HG03442 (cell line): ENCODE measurements at regions not wholly inside any gene's neighbourhood (a gene's known extent, or its start where the extent isn't known, plus 50 kb on each side); places are given as distances from the start of the nearest gene placed in this dataset.
"Not testable (repeated sequence)": the region's sequence is repeated elsewhere in the genome, so short reads cannot be mapped to it uniquely, and the experiment has no call there.

ENCODE experiments used
- ATAC-seq: cut with Tn5 transposase; IDR thresholded peaks from one replicate; pipeline ENCODE4 v1.9.1; 2021; ENCODE audit warnings: mild to moderate bottlenecking, moderate library complexity; ENCODE audit not compliant: unreplicated experiment

- ATAC-seq = no peak
Observed at GRCh38 chr4:33882246-33882990, 2361.9 kb downstream of the ARAP2 start.

GRCh38 chr4:33883111-33883510 lies 2361.2 kb downstream of the ARAP2 start:
- ATAC-seq = no peak

- no peak for ATAC-seq
Observed at GRCh38 chr4:33886356-33886755, 2358.0 kb downstream of the ARAP2 start.

- no peak for ATAC-seq
Observed at GRCh38 chr4:33890841-33891240, 2353.5 kb downstream of the ARAP2 start.

GRCh38 chr4:33911959-33912358 lies 2332.4 kb downstream of the ARAP2 start:
- no peak for ATAC-seq

- ATAC-seq = no peak
Observed at GRCh38 chr4:33914386-33914785, 2329.9 kb downstream of the ARAP2 start.

GRCh38 chr4:33923469-33923868 lies 2320.8 kb downstream of the ARAP2 start:
- ATAC-seq = no peak

- ATAC-seq = no peak
Observed at GRCh38 chr4:33924239-33924638, 2320.1 kb downstream of the ARAP2 start.

- ATAC-seq = no peak
Observed at GRCh38 chr4:33924811-33925210, 2319.5 kb downstream of the ARAP2 start.

- ATAC-seq = no peak
Observed at GRCh38 chr4:33930497-33930896, 2313.8 kb downstream of the ARAP2 start.

GRCh38 chr4:33931026-33931425 lies 2313.3 kb downstream of the ARAP2 start:
- no peak for ATAC-seq

- ATAC-seq = no peak
Observed at GRCh38 chr4:33940281-33940680, 2304.0 kb downstream of the ARAP2 start.

GRCh38 chr4:33941854-33942253 lies 2302.5 kb downstream of the ARAP2 start:
- no peak for ATAC-seq

GRCh38 chr4:33948921-33949320 lies 2295.4 kb downstream of the ARAP2 start:
- ATAC-seq = no peak

- ATAC-seq = not testable (repeated sequence)
Observed at GRCh38 chr4:33953848-33954247, 2290.5 kb downstream of the ARAP2 start.

- no peak for ATAC-seq
Observed at GRCh38 chr4:33954759-33955158, 2289.6 kb downstream of the ARAP2 start.

- ATAC-seq = no peak
Observed at GRCh38 chr4:33959519-33959918, 2284.8 kb downstream of the ARAP2 start.

- ATAC-seq = no peak
Observed at GRCh38 chr4:33961761-33962160, 2282.6 kb downstream of the ARAP2 start.

- no peak for ATAC-seq
Observed at GRCh38 chr4:33966808-33967207, 2277.5 kb downstream of the ARAP2 start.

- ATAC-seq = no peak
Observed at GRCh38 chr4:33974270-33974669, 2270.0 kb downstream of the ARAP2 start.

- no peak for ATAC-seq
Observed at GRCh38 chr4:33975995-33976394, 2268.3 kb downstream of the ARAP2 start.

- ATAC-seq = not testable (repeated sequence)
Observed at GRCh38 chr4:33979781-33980180, 2264.5 kb downstream of the ARAP2 start.

GRCh38 chr4:33980361-33980760 lies 2264.0 kb downstream of the ARAP2 start:
- ATAC-seq = no peak
